IMR-90 (cell line): ENCODE measurements at regions not wholly inside any gene's neighbourhood (a gene's known extent, or its start where the extent isn't known, plus 50 kb on each side); places are given as distances from the start of the nearest gene placed in this dataset.
A peak's percentile ranks its signal among the peaks of the same experiment; 100 is the strongest.

Experiments
- ATAC-seq: fragments of 200-7000 bp; cut with Tn5 transposase; 2 replicates; pipeline ENCODE4 v1.9.1; 2020; ENCODE audit warnings: low read depth, mild to moderate bottlenecking, moderate library complexity
- BruUV-seq: library from RNA; stranded (reverse); fragments of 400-500 nt; replicated peaks from 2 replicates; lab custom pipeline; 2021; lab: Mats Ljungman, UMichigan
- CTCF ChIA-PET: fragments of 300-600 bp; formaldehyde crosslinking; extraction: SDS; loops from one replicate; lab custom pipeline; 2021; ENCODE audit warnings: antibody characterized with exemption; lab: Yijun Ruan, JAX
- POLR2A ChIA-PET: fragments of 300-600 bp; sonication (Branson Sonifier 250); formaldehyde crosslinking; loops from one replicate; lab custom pipeline; 2022; ENCODE audit warnings: antibody characterized with exemption; ENCODE audit not compliant: unreplicated experiment; lab: Charles Lee
- DNase-seq: peaks from one replicate; pipeline ENCODE4 v3.0.0; 2013
- H2AFZ ChIP-seq: replicated peaks from 2 replicates; pipeline ENCODE3; 2013; ENCODE audit warnings: low read length, mild to moderate bottlenecking; ENCODE audit not compliant: poor library complexity
- H2AK5ac ChIP-seq: 2 replicates; pipeline ENCODE4 v1.6.1; 2013; ENCODE audit warnings: low read depth, low read length, inconsistent platforms
- H2AK9ac ChIP-seq: replicated peaks from 2 replicates; pipeline ENCODE3; 2013; ENCODE audit warnings: mild to moderate bottlenecking, low read depth, low read length, moderate library complexity; ENCODE audit not compliant: poor library complexity
- H2BK120ac ChIP-seq: 2 replicates; pipeline ENCODE4 v1.6.1; 2013; ENCODE audit warnings: low read depth, low read length, inconsistent platforms
- H2BK15ac ChIP-seq: 3 replicates; pipeline ENCODE4 v1.6.1; 2013; ENCODE audit warnings: low read depth, low read length, inconsistent platforms
- H2BK20ac ChIP-seq: 2 replicates; pipeline ENCODE4 v1.6.1; 2013; ENCODE audit warnings: low read depth, mild to moderate bottlenecking, inconsistent platforms, low read length, moderate library complexity
- H2BK5ac ChIP-seq: 2 replicates; pipeline ENCODE4 v1.6.1; 2013; ENCODE audit warnings: mild to moderate bottlenecking, low read depth, low read length, inconsistent platforms; ENCODE audit not compliant: poor library complexity, severe bottlenecking
- H3K14ac ChIP-seq: replicated peaks from 2 replicates; pipeline ENCODE4 v1.6.1; 2013; ENCODE audit warnings: low read depth, low read length, inconsistent platforms
- H3K18ac ChIP-seq: 2 replicates; pipeline ENCODE4 v1.6.1; 2013; ENCODE audit warnings: low read depth, low read length, control low read depth
- H3K23ac ChIP-seq: 2 replicates; pipeline ENCODE4 v1.6.1; 2013; ENCODE audit warnings: low read depth, low read length, inconsistent platforms
- H3K27ac ChIP-seq: 2 replicates; pipeline ENCODE4 v1.5.1; 2013; ENCODE audit warnings: mild to moderate bottlenecking, control low read depth, low read length; ENCODE audit not compliant: insufficient read depth
- H3K27me3 ChIP-seq: 2 replicates; pipeline ENCODE4 v1.6.1; 2013; ENCODE audit warnings: low read length; ENCODE audit not compliant: control insufficient read depth, insufficient read depth
- H3K36me3 ChIP-seq: 2 replicates; pipeline ENCODE4 v1.6.1; 2013; ENCODE audit warnings: low read length, mixed read lengths; ENCODE audit not compliant: control insufficient read depth, insufficient read depth
- H3K4ac ChIP-seq: 2 replicates; pipeline ENCODE4 v1.6.1; 2013; ENCODE audit warnings: low read depth, low read length, inconsistent platforms
- H3K4me1 ChIP-seq: 2 replicates; pipeline ENCODE4 v1.6.1; 2013; ENCODE audit warnings: low read length, mixed read lengths; ENCODE audit not compliant: control insufficient read depth, insufficient read depth
- H3K4me2 ChIP-seq: 2 replicates; pipeline ENCODE4 v1.6.1; 2013; ENCODE audit warnings: low read depth, mild to moderate bottlenecking, control low read depth, low read length, moderate library complexity
- H3K4me3 ChIP-seq: 2 replicates; pipeline ENCODE4 v1.5.1; 2013; ENCODE audit warnings: low read depth, mild to moderate bottlenecking, control low read depth, low read length, moderate library complexity; ENCODE audit not compliant: insufficient read depth
- H3K56ac ChIP-seq: 2 replicates; pipeline ENCODE4 v1.6.1; 2013; ENCODE audit warnings: low read length, inconsistent platforms; ENCODE audit not compliant: insufficient read depth; ENCODE audit errors: extremely low read depth
- H3K79me1 ChIP-seq, 2 experiments: 2 replicates each; pipeline ENCODE4 v1.6.1; 2013; ENCODE audit warnings: low read length in 2 of 2, inconsistent platforms in 1 of 2, low read depth in 1 of 2
- H3K9ac ChIP-seq: 2 replicates; pipeline ENCODE4 v1.6.1; 2013; ENCODE audit warnings: low read depth, low read length, control low read depth
- H3K9me1 ChIP-seq: 2 replicates; pipeline ENCODE4 v1.6.1; 2013; ENCODE audit warnings: low read length, inconsistent platforms; ENCODE audit not compliant: insufficient read depth
- H3K9me3 ChIP-seq: 2 replicates; pipeline ENCODE4 v1.6.1; 2013; ENCODE audit warnings: low read length; ENCODE audit not compliant: control insufficient read depth, insufficient read depth
- H4K20me1 ChIP-seq: 2 replicates; pipeline ENCODE4 v1.6.1; 2013; ENCODE audit warnings: low read length, inconsistent platforms; ENCODE audit not compliant: insufficient read depth
- H4K5ac ChIP-seq: 2 replicates; pipeline ENCODE4 v1.6.1; 2013; ENCODE audit warnings: mild to moderate bottlenecking, low read depth, low read length, control low read depth
- H4K8ac ChIP-seq, 2 experiments: 2 replicates each; pipeline ENCODE4 v1.6.1; 2013; ENCODE audit warnings: low read depth in 2 of 2, low read length in 2 of 2, control low read depth in 1 of 2, inconsistent platforms in 1 of 2
- H4K91ac ChIP-seq: 2 replicates; pipeline ENCODE4 v1.6.1; 2013; ENCODE audit warnings: low read depth, low read length, inconsistent platforms; ENCODE audit not compliant: insufficient read depth
- BHLHE40 ChIP-seq: fragments of 150-350 bp; IDR thresholded peaks from 2 replicates; pipeline ENCODE4 v1.6.1; 2016; ENCODE audit warnings: mild to moderate bottlenecking, low read depth, low read length
- CEBPB ChIP-seq: IDR thresholded peaks from 2 replicates; pipeline ENCODE4 v1.6.1; 2012; ENCODE audit warnings: low read depth, low read length, improper control_type of control experiment
- CHD1 ChIP-seq: IDR thresholded peaks from 2 replicates; pipeline ENCODE4 v1.6.1; 2012; ENCODE audit warnings: low read depth, low read length, improper control_type of control experiment
- FOS ChIP-seq: fragments of 150-350 bp; IDR thresholded peaks from 2 replicates; pipeline ENCODE4 v1.6.1; 2016; ENCODE audit warnings: low read depth, low read length
- MAFK ChIP-seq: IDR thresholded peaks from 2 replicates; pipeline ENCODE4 v1.6.1; 2012; ENCODE audit warnings: low read depth, low read length, improper control_type of control experiment
- MAZ ChIP-seq: IDR thresholded peaks from 2 replicates; pipeline ENCODE4 v1.6.1; 2012; ENCODE audit warnings: low read depth, mild to moderate bottlenecking, low read length, improper control_type of control experiment, moderate library complexity, borderline replicate concordance
- MXI1 ChIP-seq: IDR thresholded peaks from 2 replicates; pipeline ENCODE4 v1.6.1; 2012; ENCODE audit warnings: low read depth, mild to moderate bottlenecking, low read length, moderate library complexity, borderline replicate concordance
- NFE2L2 ChIP-seq: fragments of 150-350 bp; IDR thresholded peaks from 2 replicates; pipeline ENCODE4 v1.6.1; 2016; ENCODE audit warnings: low read depth, mild to moderate bottlenecking, low read length
- POLR2A ChIP-seq: IDR thresholded peaks from 2 replicates; pipeline ENCODE4 v1.6.1; 2012; ENCODE audit warnings: mild to moderate bottlenecking, low read depth, low read length
- RAD21 ChIP-seq: IDR thresholded peaks from 2 replicates; pipeline ENCODE4 v1.6.1; 2012; ENCODE audit warnings: low read length, improper control_type of control experiment
- RCOR1 ChIP-seq: IDR thresholded peaks from 2 replicates; pipeline ENCODE4 v1.6.1; 2012; ENCODE audit warnings: mild to moderate bottlenecking, low read length, improper control_type of control experiment; ENCODE audit not compliant: insufficient replicate concordance
- RFX5 ChIP-seq: IDR thresholded peaks from 2 replicates; pipeline ENCODE4 v1.8.0; 2012; ENCODE audit warnings: low read depth, mild to moderate bottlenecking, low read length, moderate library complexity
- SMC3 ChIP-seq: fragments of 150-350 bp; IDR thresholded peaks from 2 replicates; pipeline ENCODE4 v1.6.1; 2016; ENCODE audit warnings: low read depth, mild to moderate bottlenecking, antibody characterized with exemption, low read length, moderate library complexity
- WGBS, 2 experiments: methylation state at CpG; one replicate each; pipeline versions ENCODE4 v1.1.5 to v1.1.7; 2013; ENCODE audit warnings: missing lambda C conversion rate in 2 of 2; ENCODE audit not compliant: insufficient read length in 1 of 2; ENCODE audit errors: extremely low coverage in 2 of 2; 5-methylcytosine and 5-hydroxymethylcytosine counted together
- dilution Hi-C: fragments of 300-500 bp; cut with HindIII; formaldehyde crosslinking; loops from one replicate; pipeline ENCODE4 v1.14.3; 2018; ENCODE audit warnings: low sequenced_read_pairs; ENCODE audit not compliant: unreplicated experiment
- in situ Hi-C: fragments of 300-500 bp; cut with MboI; formaldehyde crosslinking; loops from 3 replicates; pipeline ENCODE4 v1.14.3; 2019; ENCODE audit warnings: low sequenced_read_pairs, inconsistent platforms, mixed read lengths
- intact Hi-C: fragments of 100-400 bp; cut with micrococcal nuclease; formaldehyde crosslinking; loops from 2 replicates; pipeline ENCODE4 v1.10.0; 2022
- TF ChIP-seq, protein P1 (sequence below): fragments of 150-350 bp; IDR thresholded peaks from 2 replicates; pipeline ENCODE4 v1.6.1; 2017; ENCODE audit warnings: mild to moderate bottlenecking, antibody characterized with exemption, low read length, low read depth
- TF ChIP-seq, protein P2 (sequence below): conservative IDR thresholded peaks from 2 replicates; pipeline ENCODE4 v1.5.1; 2012; ENCODE audit warnings: mild to moderate bottlenecking, low read depth, low read length, improper control_type of control experiment
- TF ChIP-seq, protein P3 (sequence below): fragments of 150-350 bp; IDR thresholded peaks from 2 replicates; pipeline ENCODE4 v1.6.1; 2016; ENCODE audit warnings: low read depth, mild to moderate bottlenecking, low read length, moderate library complexity, borderline replicate concordance

DNA sequence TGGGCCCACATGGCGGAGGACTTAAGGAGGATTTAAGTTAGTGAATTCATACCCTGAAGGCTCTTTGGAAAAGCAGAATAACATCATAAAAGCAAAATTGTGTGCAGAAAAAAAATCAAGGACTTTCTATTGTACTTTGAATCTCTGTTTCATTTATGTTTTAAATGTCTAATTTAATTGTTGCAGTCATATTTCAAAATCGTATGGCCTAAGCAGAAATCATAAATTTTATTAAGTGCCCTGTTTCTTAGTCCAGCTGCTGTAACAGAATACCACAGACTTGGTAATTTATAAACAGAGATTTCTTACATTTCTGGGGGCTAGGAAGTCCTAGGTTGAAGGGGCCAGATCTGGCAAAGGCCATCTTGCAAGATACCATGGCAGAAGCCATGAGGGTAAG is 555.6 kb downstream of the LTN1 start:
- H3K9me1 ChIP-seq = peaks cover 2% of the 10 kb centered on the region; the same call in 1 of the 2 replicates
- H3K14ac ChIP-seq = no peak overlapping the region
- no peak for ATAC-seq
- H4K5ac ChIP-seq = no peak overlapping the region; the same call in 1 of the 2 replicates
- no peak overlapping the region for H3K56ac ChIP-seq
- no peak for TF ChIP-seq MAFK
- no peak for TF ChIP-seq RAD21
- TF ChIP-seq RFX5 = no peak
- TF ChIP-seq, protein P1, sequence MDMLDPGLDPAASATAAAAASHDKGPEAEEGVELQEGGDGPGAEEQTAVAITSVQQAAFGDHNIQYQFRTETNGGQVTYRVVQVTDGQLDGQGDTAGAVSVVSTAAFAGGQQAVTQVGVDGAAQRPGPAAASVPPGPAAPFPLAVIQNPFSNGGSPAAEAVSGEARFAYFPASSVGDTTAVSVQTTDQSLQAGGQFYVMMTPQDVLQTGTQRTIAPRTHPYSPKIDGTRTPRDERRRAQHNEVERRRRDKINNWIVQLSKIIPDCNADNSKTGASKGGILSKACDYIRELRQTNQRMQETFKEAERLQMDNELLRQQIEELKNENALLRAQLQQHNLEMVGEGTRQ = no peak
- TF ChIP-seq POLR2A = no peak
- TF ChIP-seq SMC3 = no peak
- no peak for TF ChIP-seq MXI1
- TF ChIP-seq, protein P2, sequence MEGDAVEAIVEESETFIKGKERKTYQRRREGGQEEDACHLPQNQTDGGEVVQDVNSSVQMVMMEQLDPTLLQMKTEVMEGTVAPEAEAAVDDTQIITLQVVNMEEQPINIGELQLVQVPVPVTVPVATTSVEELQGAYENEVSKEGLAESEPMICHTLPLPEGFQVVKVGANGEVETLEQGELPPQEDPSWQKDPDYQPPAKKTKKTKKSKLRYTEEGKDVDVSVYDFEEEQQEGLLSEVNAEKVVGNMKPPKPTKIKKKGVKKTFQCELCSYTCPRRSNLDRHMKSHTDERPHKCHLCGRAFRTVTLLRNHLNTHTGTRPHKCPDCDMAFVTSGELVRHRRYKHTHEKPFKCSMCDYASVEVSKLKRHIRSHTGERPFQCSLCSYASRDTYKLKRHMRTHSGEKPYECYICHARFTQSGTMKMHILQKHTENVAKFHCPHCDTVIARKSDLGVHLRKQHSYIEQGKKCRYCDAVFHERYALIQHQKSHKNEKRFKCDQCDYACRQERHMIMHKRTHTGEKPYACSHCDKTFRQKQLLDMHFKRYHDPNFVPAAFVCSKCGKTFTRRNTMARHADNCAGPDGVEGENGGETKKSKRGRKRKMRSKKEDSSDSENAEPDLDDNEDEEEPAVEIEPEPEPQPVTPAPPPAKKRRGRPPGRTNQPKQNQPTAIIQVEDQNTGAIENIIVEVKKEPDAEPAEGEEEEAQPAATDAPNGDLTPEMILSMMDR = no peak
- no peak for TF ChIP-seq MAZ
- no peak for TF ChIP-seq RCOR1
- no peak for TF ChIP-seq CHD1
- no peak for TF ChIP-seq FOS
- TF ChIP-seq CEBPB = no peak
- no peak for TF ChIP-seq BHLHE40
- no peak for TF ChIP-seq NFE2L2
- TF ChIP-seq, protein P3, sequence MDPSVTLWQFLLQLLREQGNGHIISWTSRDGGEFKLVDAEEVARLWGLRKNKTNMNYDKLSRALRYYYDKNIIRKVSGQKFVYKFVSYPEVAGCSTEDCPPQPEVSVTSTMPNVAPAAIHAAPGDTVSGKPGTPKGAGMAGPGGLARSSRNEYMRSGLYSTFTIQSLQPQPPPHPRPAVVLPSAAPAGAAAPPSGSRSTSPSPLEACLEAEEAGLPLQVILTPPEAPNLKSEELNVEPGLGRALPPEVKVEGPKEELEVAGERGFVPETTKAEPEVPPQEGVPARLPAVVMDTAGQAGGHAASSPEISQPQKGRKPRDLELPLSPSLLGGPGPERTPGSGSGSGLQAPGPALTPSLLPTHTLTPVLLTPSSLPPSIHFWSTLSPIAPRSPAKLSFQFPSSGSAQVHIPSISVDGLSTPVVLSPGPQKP = no peak
- H3K9me3 ChIP-seq = no peaks in the 10 kb centered on the region
- H4K91ac ChIP-seq = peak overlapping the region; percentile 88; the same call in 1 of the 2 replicates
- CTCF ChIA-PET = no interaction called here
- dilution Hi-C loops (no loop called here), intact Hi-C loops (no loop called here), in situ Hi-C loops (no loop called here)
- H3K4me3 ChIP-seq = no peak overlapping the region
- peak overlapping the region; percentile 39 for H3K4ac ChIP-seq
- H3K18ac ChIP-seq = no peak overlapping the region
- H2BK20ac ChIP-seq = peak overlapping the region; percentile 69; the same call in 1 of the 2 replicates
- no peaks in the 10 kb centered on the region for H3K79me1 ChIP-seq
- H3K36me3 ChIP-seq = no peaks in the 10 kb centered on the region
- H4K20me1 ChIP-seq = no peaks in the 10 kb centered on the region
- peak overlapping the region in 1 of 2 experiments; percentile 6; a peak in 1 of 4 replicates for H4K8ac ChIP-seq
- H3K4me1 ChIP-seq = peaks cover 4% of the 10 kb centered on the region
- H2AK9ac ChIP-seq = no peak overlapping the region
- no peak overlapping the region for H3K27ac ChIP-seq
- no peak overlapping the region for H3K9ac ChIP-seq
- H2BK120ac ChIP-seq = peak overlapping the region; percentile 73; the same call in 1 of the 2 replicates
- H3K27me3 ChIP-seq = no peaks in the 10 kb centered on the region
- H3K4me2 ChIP-seq = no peak overlapping the region
- no peak overlapping the region for H2AFZ ChIP-seq
- H2BK5ac ChIP-seq = peak overlapping the region; percentile 62
- POLR2A ChIA-PET = no interaction called here
- DNase-seq = no peak
- peak overlapping the region; percentile 35 for H2AK5ac ChIP-seq
- WGBS, 2 experiments = no CpG with 5 or more reads among the region's 2 CpGs
- H3K23ac ChIP-seq = no peak overlapping the region
- no TSS peak for BruUV-seq
- 0 out of 3 replicates have a peak overlapping the region, but pooled peaks have one; percentile 91 for H2BK15ac ChIP-seq
